ENCODE measurements at regions not wholly inside any gene's neighbourhood (a gene's known extent, or its start where the extent isn't known, plus 50 kb on each side); places are given as distances from the start of the nearest gene placed in this dataset.
"Not testable (repeated sequence)": the region's sequence is repeated elsewhere in the genome, so short reads cannot be mapped to it uniquely, and the experiment has no call there.

DNA sequence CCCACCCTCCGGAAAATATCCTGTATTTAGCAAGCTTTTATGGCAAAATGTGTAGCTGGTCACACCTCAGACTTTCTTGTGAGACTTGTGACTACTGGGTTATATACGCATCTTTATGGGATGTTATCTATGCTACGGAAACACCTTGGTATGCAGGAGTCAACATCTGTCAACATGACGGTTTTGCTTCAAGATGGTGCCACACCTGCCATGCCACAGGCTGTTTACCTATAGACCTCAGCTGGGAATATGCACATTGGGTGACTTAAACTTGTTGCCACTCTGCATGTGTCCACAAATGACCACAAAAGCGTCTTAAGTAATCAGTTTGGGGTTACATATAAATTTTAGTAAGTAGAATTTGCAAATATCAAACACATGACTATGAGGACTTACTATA lies 192.3 kb upstream of the ATP6AP2 start:
- Histone ChIP-seq H3K9me3 (no peaks in the 10 kb centered on the region), H3K36me3 (no peaks in the 10 kb centered on the region), H3K27me3 (no peaks in the 10 kb centered on the region), H3K27ac (no peak overlapping the region), H3K4me3 (no peak overlapping the region), H3K4me1 (no peaks in the 10 kb centered on the region)
- no peak for DNase-seq (ENCODE audit: low spot score in 2 of 2)
- TF ChIP-seq, protein P1, sequence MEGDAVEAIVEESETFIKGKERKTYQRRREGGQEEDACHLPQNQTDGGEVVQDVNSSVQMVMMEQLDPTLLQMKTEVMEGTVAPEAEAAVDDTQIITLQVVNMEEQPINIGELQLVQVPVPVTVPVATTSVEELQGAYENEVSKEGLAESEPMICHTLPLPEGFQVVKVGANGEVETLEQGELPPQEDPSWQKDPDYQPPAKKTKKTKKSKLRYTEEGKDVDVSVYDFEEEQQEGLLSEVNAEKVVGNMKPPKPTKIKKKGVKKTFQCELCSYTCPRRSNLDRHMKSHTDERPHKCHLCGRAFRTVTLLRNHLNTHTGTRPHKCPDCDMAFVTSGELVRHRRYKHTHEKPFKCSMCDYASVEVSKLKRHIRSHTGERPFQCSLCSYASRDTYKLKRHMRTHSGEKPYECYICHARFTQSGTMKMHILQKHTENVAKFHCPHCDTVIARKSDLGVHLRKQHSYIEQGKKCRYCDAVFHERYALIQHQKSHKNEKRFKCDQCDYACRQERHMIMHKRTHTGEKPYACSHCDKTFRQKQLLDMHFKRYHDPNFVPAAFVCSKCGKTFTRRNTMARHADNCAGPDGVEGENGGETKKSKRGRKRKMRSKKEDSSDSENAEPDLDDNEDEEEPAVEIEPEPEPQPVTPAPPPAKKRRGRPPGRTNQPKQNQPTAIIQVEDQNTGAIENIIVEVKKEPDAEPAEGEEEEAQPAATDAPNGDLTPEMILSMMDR (IDR thresholded peaks at IDR 0.05), result no peak
- intact Hi-C loops (cut with DNase I), result no loop called here

DNA sequence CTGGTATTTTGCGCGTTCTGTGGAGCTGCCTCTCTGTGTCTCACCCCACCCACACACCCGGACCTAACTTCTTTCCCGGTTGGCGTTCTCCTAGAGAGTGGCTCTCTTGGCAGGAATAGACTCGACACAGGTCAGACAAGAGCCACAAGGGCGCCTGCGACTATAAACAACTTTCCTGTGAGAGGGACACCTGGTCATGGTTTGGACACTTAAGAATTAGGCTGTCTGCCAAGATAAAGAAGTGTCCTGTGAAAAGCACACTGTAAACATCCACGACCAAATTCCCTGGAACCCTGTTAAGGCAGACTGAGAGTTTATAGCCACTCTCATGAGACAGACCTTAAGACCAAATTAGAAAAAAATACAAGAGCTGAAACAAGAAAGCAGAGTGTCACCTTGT lies 192.9 kb upstream of the ATP6AP2 start:
- H3K27me3 ChIP-seq; H3K36me3 ChIP-seq; H3K4me3 ChIP-seq; H3K27ac ChIP-seq; DNase-seq (ENCODE audit: low spot score in 2 of 2); H3K9me3 ChIP-seq; H3K4me1 ChIP-seq; intact Hi-C loops (cut with DNase I): not testable (repeated sequence)

GRCh38 chrX:40387311-40387710 lies 193.5 kb upstream of the ATP6AP2 start:
- DNase-seq (ENCODE audit: low spot score in 2 of 2), result not testable (repeated sequence)

GRCh38 chrX:40385682-40386081 lies 195.1 kb upstream of the ATP6AP2 start:
- no peaks in the 10 kb centered on the region for H3K4me1 ChIP-seq
- no peaks in the 10 kb centered on the region for H3K27me3 ChIP-seq
- DNase-seq (ENCODE audit: low spot score in 2 of 2), result no peak
- intact Hi-C loops (cut with DNase I), result no loop called here
- H3K4me3 ChIP-seq, result no peak overlapping the region
- no peaks in the 10 kb centered on the region for H3K9me3 ChIP-seq
- H3K27ac ChIP-seq, result no peak overlapping the region
- no peaks in the 10 kb centered on the region for H3K36me3 ChIP-seq
- TF ChIP-seq, protein P1 (IDR thresholded peaks at IDR 0.05), result no peak

More at GRCh38 chrX:40387311-40387710, 193.5 kb upstream of the ATP6AP2 start:
- H3K4me1 ChIP-seq; H3K27me3 ChIP-seq; H3K36me3 ChIP-seq; H3K27ac ChIP-seq; intact Hi-C loops (cut with DNase I); H3K4me3 ChIP-seq; H3K9me3 ChIP-seq: not testable (repeated sequence)

DNA sequence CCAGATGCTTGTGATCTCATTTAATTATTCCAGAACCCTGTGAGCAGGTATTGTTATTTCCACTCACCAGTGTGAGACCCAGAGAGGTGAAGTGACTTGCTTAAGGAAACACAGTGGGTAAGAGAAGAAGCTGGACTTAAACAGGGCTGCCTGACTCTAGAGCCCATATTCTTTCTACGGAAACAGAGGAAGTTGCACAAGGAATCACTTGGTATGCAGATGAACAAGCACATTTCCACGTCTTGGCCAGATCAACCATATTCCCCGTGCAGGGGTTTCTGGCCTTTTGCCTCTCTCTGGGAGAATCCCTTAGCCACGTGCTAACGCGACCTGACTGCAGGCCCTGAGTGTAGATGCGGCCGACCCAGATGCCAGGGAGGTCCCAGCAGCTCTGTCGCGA lies 195.5 kb upstream of the ATP6AP2 start:
- no peaks in the 10 kb centered on the region for H3K4me1 ChIP-seq
- H3K4me3 ChIP-seq, result no peak overlapping the region
- intact Hi-C loops (cut with DNase I), result no loop called here
- no peaks in the 10 kb centered on the region for H3K9me3 ChIP-seq
- H3K36me3 ChIP-seq, result no peaks in the 10 kb centered on the region
- H3K27me3 ChIP-seq, result no peaks in the 10 kb centered on the region
- no peak for DNase-seq (ENCODE audit: low spot score in 2 of 2)
- TF ChIP-seq, protein P1 (IDR thresholded peaks at IDR 0.05), result no peak
- H3K27ac ChIP-seq, result no peak overlapping the region

- no peak for DNase-seq (ENCODE audit: low spot score in 2 of 2)
- Histone ChIP-seq H3K27me3 (no peaks in the 10 kb centered on the region), H3K4me3 (no peak overlapping the region), H3K36me3 (no peaks in the 10 kb centered on the region), H3K9me3 (no peaks in the 10 kb centered on the region), H3K27ac (no peak overlapping the region), H3K4me1 (no peaks in the 10 kb centered on the region)
- TF ChIP-seq, protein P1 (IDR thresholded peaks at IDR 0.05), result no peak
- intact Hi-C loops (cut with DNase I), result no loop called here
Measured at GRCh38 chrX:40383969-40384368, 196.8 kb upstream of the ATP6AP2 start.

- Histone ChIP-seq H3K27ac (no peak overlapping the region), H3K27me3 (no peaks in the 10 kb centered on the region), H3K4me3 (no peak overlapping the region), H3K36me3 (no peaks in the 10 kb centered on the region), H3K9me3 (no peaks in the 10 kb centered on the region), H3K4me1 (no peaks in the 10 kb centered on the region)
- TF ChIP-seq, protein P1 (IDR thresholded peaks at IDR 0.05), result no peak
- no peak for DNase-seq (ENCODE audit: low spot score in 2 of 2)
- intact Hi-C loops (cut with DNase I), result no loop called here
Measured at GRCh38 chrX:40383360-40383759, 197.4 kb upstream of the ATP6AP2 start.

Data from ascending aorta (tissue), 2 donors.